ENCODE measurements at regions not wholly inside any gene's neighbourhood (a gene's known extent, or its start where the extent isn't known, plus 50 kb on each side); places are given as distances from the start of the nearest gene placed in this dataset.

DNA sequence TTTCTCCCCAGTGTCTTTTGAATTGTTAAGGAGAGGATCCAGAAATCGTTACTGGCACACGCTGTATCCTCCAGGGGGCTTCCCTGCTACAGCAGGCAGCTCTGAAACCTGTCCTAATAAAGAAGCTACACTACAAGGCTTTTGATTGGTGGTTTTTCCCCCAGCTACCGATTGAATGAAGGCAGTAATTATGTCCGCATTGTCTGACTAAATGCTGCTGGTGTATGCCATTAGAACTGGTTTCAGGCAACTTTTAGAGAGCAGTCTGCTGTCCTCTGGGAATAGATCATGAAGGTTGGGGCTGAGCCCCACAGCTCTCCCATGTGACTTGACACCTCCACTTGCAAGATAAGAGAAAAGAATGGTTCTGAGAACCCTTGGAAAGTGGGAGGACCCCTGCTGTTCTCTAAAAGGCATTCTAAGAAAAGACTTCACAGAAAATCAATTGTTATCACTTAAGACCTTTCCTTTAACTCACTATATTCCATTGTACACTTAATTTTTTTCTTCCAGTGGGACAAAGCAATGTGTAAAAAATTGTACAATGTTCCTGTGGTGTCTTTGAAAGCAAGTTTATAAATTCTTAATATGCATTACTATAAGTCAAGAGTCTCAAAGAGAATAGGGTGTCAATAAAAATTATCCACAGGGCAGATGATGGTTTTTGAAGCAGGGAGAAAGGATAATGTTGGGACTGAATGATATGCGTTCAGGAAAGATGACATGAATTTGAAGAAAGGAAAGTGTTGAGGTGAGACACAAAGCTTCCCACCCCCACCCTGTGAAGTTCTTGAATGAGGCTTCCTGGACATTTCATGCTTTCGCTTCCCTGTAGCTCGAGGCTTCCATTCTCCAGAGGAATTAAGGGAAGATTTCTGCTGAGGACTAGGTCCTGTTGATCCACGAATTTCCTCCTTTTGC, 53.0 kb upstream of the DAZL start:
- Histone ChIP-seq H3K27me3 (ENCODE audit: insufficient read depth, low read length, poor library complexity, severe bottlenecking) (no peaks in the 10 kb centered on the region), H3K9me2 (replicated peaks; ENCODE audit: low read depth, low read length) (no peaks in the 10 kb centered on the region), H3K4me3 (ENCODE audit: low read length, poor library complexity, severe bottlenecking) (no peak overlapping the region), H3K9ac (ENCODE audit: low read depth, low read length, poor library complexity, severe bottlenecking) (no peak overlapping the region), H3K4me2 (ENCODE audit: low read depth, low read length, poor library complexity, severe bottlenecking) (no peak overlapping the region), H2AFZ (ENCODE audit: low read length) (0 out of 2 replicates have a peak overlapping the region, but pooled peaks have one; percentile 6), H3K4me1 (ENCODE audit: insufficient read depth, low read length, poor library complexity, severe bottlenecking) (no peaks in the 10 kb centered on the region), H3K36me3 (ENCODE audit: insufficient read depth, low read length) (no peaks in the 10 kb centered on the region), H3F3A (ENCODE audit: low read depth) (no peaks in the 10 kb centered on the region), H4K20me1 (ENCODE audit: insufficient read depth, low read length, poor library complexity, severe bottlenecking) (no peaks in the 10 kb centered on the region), H3K79me2 (ENCODE audit: insufficient read depth, low read length) (no peaks in the 10 kb centered on the region), H3K9me3 (ENCODE audit: insufficient read depth, low read depth, low read length) (no peaks in the 10 kb centered on the region; the same call in 1 of the 2 replicates)
- TF ChIP-seq, protein P1, sequence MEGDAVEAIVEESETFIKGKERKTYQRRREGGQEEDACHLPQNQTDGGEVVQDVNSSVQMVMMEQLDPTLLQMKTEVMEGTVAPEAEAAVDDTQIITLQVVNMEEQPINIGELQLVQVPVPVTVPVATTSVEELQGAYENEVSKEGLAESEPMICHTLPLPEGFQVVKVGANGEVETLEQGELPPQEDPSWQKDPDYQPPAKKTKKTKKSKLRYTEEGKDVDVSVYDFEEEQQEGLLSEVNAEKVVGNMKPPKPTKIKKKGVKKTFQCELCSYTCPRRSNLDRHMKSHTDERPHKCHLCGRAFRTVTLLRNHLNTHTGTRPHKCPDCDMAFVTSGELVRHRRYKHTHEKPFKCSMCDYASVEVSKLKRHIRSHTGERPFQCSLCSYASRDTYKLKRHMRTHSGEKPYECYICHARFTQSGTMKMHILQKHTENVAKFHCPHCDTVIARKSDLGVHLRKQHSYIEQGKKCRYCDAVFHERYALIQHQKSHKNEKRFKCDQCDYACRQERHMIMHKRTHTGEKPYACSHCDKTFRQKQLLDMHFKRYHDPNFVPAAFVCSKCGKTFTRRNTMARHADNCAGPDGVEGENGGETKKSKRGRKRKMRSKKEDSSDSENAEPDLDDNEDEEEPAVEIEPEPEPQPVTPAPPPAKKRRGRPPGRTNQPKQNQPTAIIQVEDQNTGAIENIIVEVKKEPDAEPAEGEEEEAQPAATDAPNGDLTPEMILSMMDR (conservative IDR thresholded peaks at IDR 0.05; ENCODE audit: low read length), result 0 out of 2 replicates have a peak, but pooled peaks have one; percentile 17
- TF ChIP-seq EZH2phosphoT487 (IDR thresholded peaks at IDR 0.05; ENCODE audit: borderline replicate concordance), result no peak

DNA sequence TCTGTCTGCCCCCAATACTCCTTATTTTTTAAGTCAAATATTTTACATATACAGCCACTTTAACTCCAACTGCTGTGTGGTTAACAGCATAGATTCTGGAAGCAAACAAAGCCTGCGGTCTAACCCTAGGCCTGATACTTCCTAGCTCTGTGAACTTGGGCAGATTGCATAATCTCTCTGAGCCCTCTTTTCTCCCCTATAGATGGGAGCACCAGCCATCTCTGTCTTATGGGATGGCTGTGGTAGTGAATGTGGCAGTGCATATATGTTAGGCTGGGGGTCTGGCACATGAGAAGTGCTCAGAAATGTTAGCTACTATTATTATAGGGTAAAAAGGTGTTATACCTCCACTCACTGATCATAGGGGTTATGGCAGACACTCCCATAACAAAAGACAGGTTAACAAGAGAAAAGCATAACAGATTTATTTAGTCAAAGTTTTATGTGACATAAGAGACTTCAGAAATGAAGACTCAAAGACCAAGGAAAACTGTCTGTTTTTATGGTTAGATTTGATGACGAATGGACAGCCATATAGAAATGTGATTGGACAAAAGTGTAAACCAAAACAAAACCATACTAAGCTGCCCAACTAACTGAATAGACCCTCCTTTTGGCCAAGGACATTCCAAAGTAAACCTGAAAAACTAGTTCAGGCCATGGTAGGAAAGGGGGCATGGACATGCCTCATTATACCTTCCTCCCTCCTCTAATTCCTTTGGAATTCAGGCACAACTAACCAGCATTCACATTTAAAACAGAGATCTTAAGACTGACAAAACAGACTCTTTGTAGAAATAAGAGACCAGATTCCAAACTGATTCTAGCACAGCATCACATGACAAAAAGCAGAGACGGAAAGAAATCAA, 53.9 kb upstream of the DAZL start:
- Histone ChIP-seq H4K20me1 (ENCODE audit: insufficient read depth, low read length, poor library complexity, severe bottlenecking) (no peaks in the 10 kb centered on the region), H3K4me1 (ENCODE audit: insufficient read depth, low read length, poor library complexity, severe bottlenecking) (no peaks in the 10 kb centered on the region), H3K4me2 (ENCODE audit: low read depth, low read length, poor library complexity, severe bottlenecking) (no peak overlapping the region), H3K9ac (ENCODE audit: low read depth, low read length, poor library complexity, severe bottlenecking) (no peak overlapping the region), H3K36me3 (ENCODE audit: insufficient read depth, low read length) (no peaks in the 10 kb centered on the region), H3K4me3 (ENCODE audit: low read length, poor library complexity, severe bottlenecking) (no peak overlapping the region), H3K9me3 (ENCODE audit: insufficient read depth, low read depth, low read length) (no peaks in the 10 kb centered on the region; the same call in 1 of the 2 replicates), H3F3A (ENCODE audit: low read depth) (no peaks in the 10 kb centered on the region), H3K79me2 (ENCODE audit: insufficient read depth, low read length) (no peaks in the 10 kb centered on the region), H2AFZ (ENCODE audit: low read length) (0 out of 2 replicates have a peak overlapping the region, but pooled peaks have one; percentile 6), H3K27me3 (ENCODE audit: insufficient read depth, low read length, poor library complexity, severe bottlenecking) (no peaks in the 10 kb centered on the region), H3K9me2 (replicated peaks; ENCODE audit: low read depth, low read length) (no peaks in the 10 kb centered on the region)
- no peak for TF ChIP-seq EZH2phosphoT487 (IDR thresholded peaks at IDR 0.05; ENCODE audit: borderline replicate concordance)
- TF ChIP-seq, protein P1 (conservative IDR thresholded peaks at IDR 0.05; ENCODE audit: low read length), result no peak

DNA sequence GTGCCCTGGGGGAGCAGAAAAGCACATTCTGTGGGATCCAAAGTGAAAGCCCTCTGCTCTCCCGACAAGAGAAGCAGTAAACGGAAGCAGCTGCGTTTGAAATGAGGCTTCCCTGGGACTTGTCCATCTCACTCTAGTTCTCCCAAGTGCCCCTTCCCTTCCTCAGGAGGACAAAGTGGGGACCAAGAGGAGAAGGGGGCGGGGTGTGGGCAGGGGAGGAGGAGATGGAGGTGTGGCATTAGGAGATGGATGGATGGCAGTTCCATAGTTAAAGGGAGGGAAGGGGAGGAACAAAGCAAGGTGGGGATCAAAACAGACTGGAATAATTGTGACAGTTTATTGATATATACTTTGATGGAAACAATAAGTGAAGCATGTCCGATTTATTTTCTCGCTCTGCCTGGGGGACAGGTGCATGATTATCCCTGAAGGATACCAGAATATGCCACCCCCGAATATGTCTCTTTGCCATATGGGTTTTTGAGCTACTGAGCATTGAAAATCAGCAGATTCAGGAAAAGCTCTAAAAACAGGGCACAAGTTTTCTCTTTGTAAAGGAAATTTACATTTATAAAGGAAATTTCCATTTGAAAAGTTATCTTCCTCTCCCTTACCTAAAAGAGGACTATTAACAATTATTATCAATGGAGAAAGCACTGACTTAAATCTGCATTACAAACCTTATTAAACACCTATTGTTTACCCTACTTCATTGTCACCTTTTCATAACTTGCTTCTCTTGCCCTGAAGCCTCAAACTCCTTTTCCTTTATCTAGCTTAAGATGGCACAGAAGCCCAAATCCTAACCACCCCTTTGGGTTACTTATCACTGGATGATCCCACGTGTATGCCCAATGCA, 58.9 kb upstream of the DAZL start:
- no peak for TF ChIP-seq EZH2phosphoT487 (IDR thresholded peaks at IDR 0.05; ENCODE audit: borderline replicate concordance)
- TF ChIP-seq, protein P1 (conservative IDR thresholded peaks at IDR 0.05; ENCODE audit: low read length), result no peak
- H3K9me3 ChIP-seq (ENCODE audit: insufficient read depth, low read depth, low read length), result no peaks in the 10 kb centered on the region; the same call in 1 of the 2 replicates
- H3K79me2 ChIP-seq (ENCODE audit: insufficient read depth, low read length), result no peaks in the 10 kb centered on the region
- peaks cover 11% of the 10 kb centered on the region for H3K4me1 ChIP-seq (ENCODE audit: insufficient read depth, low read length, poor library complexity, severe bottlenecking)
- H3F3A ChIP-seq (ENCODE audit: low read depth), result no peaks in the 10 kb centered on the region
- no peaks in the 10 kb centered on the region for H4K20me1 ChIP-seq (ENCODE audit: insufficient read depth, low read length, poor library complexity, severe bottlenecking)
- no peak overlapping the region for H2AFZ ChIP-seq (ENCODE audit: low read length)
- no peaks in the 10 kb centered on the region for H3K36me3 ChIP-seq (ENCODE audit: insufficient read depth, low read length)
- no peak overlapping the region for H3K4me3 ChIP-seq (ENCODE audit: low read length, poor library complexity, severe bottlenecking)
- H3K4me2 ChIP-seq (ENCODE audit: low read depth, low read length, poor library complexity, severe bottlenecking), result no peak overlapping the region
- no peaks in the 10 kb centered on the region for H3K9me2 ChIP-seq (replicated peaks; ENCODE audit: low read depth, low read length)
- no peaks in the 10 kb centered on the region for H3K27me3 ChIP-seq (ENCODE audit: insufficient read depth, low read length, poor library complexity, severe bottlenecking)
- no peak overlapping the region for H3K9ac ChIP-seq (ENCODE audit: low read depth, low read length, poor library complexity, severe bottlenecking)

Measured in Loucy (cell line).